ENCODE measurements at regions not wholly inside any gene's neighbourhood (a gene's known extent, or its start where the extent isn't known, plus 50 kb on each side); places are given as distances from the start of the nearest gene placed in this dataset.
A peak's percentile ranks its signal among the peaks of the same experiment; 100 is the strongest.

DNA sequence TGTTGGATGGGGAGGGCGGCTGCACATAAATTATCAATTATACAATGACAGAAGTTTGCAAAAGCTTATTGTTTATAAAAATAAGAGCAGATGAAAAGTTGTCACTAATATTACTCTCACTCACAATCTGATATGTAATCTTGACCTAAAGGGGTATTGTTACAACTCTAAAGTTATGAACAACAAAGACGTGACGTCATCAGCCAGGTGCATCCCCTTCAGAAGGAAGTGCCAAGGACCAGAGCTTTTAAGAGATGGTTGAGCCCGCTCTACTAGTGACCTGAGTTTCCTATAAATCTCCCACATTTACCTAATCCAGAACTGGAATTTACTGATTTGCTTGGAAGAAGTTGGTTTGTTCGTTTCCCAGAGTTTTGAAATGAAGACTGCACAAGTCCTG, 247.7 kb upstream of the MGMT start:
- DNase-seq = no peak
- TF ChIP-seq POLR2A (IDR thresholded peaks at IDR 0.05; ENCODE audit: low read length) (no peak), GATA1 (IDR thresholded peaks at IDR 0.05; ENCODE audit: low read depth, low read length) (no peak)

GRCh38 chr10:129222436-129222835, 244.6 kb upstream of the MGMT start:
- no peak for TF ChIP-seq GATA1 (IDR thresholded peaks at IDR 0.05; ENCODE audit: low read depth, low read length)
- DNase-seq = no peak

DNA sequence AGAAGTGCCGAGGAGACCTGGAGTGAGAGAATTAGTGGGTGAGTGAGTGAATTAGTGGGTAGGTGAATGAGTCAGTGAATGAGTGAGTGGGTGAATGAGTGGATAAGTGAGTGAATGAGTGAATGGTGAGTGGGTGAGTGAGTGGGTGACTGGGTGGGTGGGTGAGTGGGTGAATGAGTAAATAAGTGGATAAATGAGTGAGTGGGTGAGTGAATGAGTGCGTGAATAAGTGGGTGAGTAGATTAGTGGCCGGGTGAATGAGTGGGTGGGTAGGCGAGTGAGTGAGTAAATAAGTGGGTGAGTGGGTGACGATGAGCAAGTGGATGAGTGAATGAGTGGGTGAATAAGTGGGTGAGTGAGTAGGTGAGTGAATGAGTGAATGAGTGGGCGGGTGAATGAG, 243.7 kb upstream of the MGMT start:
- DNase-seq = no peak
- TF ChIP-seq GATA1 (IDR thresholded peaks at IDR 0.05; ENCODE audit: low read depth, low read length) (no peak), POLR2A (IDR thresholded peaks at IDR 0.05; ENCODE audit: low read length) (no peak)

- DNase-seq = no peak
- TF ChIP-seq POLR2A (IDR thresholded peaks at IDR 0.05; ENCODE audit: low read length) = no peak
- TF ChIP-seq GATA1 (IDR thresholded peaks at IDR 0.05; ENCODE audit: low read depth, low read length) = no peak
These were observed 243.0 kb upstream of the MGMT start for GRCh38 chr10:129224065-129224464.

- TF ChIP-seq GATA1 (IDR thresholded peaks at IDR 0.05; ENCODE audit: low read depth, low read length) (no peak), POLR2A (IDR thresholded peaks at IDR 0.05; ENCODE audit: low read length) (no peak)
- peak in 1 of 2 experiments; percentile 4 for DNase-seq
These were observed 235.2 kb upstream of the MGMT start for GRCh38 chr10:129231821-129232220.

- TF ChIP-seq GATA1 (IDR thresholded peaks at IDR 0.05; ENCODE audit: low read depth, low read length) (no peak), POLR2A (IDR thresholded peaks at IDR 0.05; ENCODE audit: low read length) (no peak)
- DNase-seq = no peak
These were observed 233.5 kb upstream of the MGMT start for GRCh38 chr10:129233351-129234148.

DNA sequence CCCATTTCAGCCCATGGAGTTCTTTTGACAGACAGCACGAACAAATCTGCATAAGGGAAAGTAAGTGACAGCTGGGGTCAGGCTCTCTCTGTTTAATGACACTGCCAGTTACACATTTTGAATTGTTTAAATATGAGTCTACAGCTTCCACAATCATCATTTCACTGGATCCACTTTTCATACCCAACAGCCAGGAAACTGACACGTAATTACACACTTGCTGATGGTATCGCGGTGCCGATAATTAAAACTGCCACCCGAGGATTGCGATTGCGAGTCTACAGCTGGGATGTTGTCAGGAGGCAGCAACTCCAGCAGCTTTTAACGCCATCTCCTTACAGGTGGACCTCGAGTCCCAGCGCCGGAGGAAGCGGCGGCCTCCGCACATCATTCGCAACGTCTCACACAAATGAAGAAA, 230.8 kb upstream of the MGMT start:
- TF ChIP-seq GATA1 (IDR thresholded peaks at IDR 0.05; ENCODE audit: low read depth, low read length) (no peak), POLR2A (IDR thresholded peaks at IDR 0.05; ENCODE audit: low read length) (no peak)
- no peak for DNase-seq

GRCh38 chr10:129241461-129241860, 225.6 kb upstream of the MGMT start:
- TF ChIP-seq GATA1 (IDR thresholded peaks at IDR 0.05; ENCODE audit: low read depth, low read length) (no peak), POLR2A (IDR thresholded peaks at IDR 0.05; ENCODE audit: low read length) (no peak)
- no peak for DNase-seq

- DNase-seq = no peak
- TF ChIP-seq GATA1 (IDR thresholded peaks at IDR 0.05; ENCODE audit: low read depth, low read length) = no peak
- no peak for TF ChIP-seq POLR2A (IDR thresholded peaks at IDR 0.05; ENCODE audit: low read length)
These were observed 222.7 kb upstream of the MGMT start for GRCh38 chr10:129244298-129244697.

GRCh38 chr10:129244757-129245156, 222.3 kb upstream of the MGMT start:
- DNase-seq = no peak
- TF ChIP-seq POLR2A (IDR thresholded peaks at IDR 0.05; ENCODE audit: low read length) (no peak), GATA1 (IDR thresholded peaks at IDR 0.05; ENCODE audit: low read depth, low read length) (no peak)

- no peak for TF ChIP-seq POLR2A (IDR thresholded peaks at IDR 0.05; ENCODE audit: low read length)
- no peak for TF ChIP-seq GATA1 (IDR thresholded peaks at IDR 0.05; ENCODE audit: low read depth, low read length)
- no peak for DNase-seq
These were observed 213.7 kb upstream of the MGMT start for GRCh38 chr10:129253161-129253864.

- no peak for DNase-seq
- TF ChIP-seq GATA1 (IDR thresholded peaks at IDR 0.05; ENCODE audit: low read depth, low read length) = no peak
- TF ChIP-seq POLR2A (IDR thresholded peaks at IDR 0.05; ENCODE audit: low read length) = no peak
These were observed 213.2 kb upstream of the MGMT start for GRCh38 chr10:129253865-129254179.

DNA sequence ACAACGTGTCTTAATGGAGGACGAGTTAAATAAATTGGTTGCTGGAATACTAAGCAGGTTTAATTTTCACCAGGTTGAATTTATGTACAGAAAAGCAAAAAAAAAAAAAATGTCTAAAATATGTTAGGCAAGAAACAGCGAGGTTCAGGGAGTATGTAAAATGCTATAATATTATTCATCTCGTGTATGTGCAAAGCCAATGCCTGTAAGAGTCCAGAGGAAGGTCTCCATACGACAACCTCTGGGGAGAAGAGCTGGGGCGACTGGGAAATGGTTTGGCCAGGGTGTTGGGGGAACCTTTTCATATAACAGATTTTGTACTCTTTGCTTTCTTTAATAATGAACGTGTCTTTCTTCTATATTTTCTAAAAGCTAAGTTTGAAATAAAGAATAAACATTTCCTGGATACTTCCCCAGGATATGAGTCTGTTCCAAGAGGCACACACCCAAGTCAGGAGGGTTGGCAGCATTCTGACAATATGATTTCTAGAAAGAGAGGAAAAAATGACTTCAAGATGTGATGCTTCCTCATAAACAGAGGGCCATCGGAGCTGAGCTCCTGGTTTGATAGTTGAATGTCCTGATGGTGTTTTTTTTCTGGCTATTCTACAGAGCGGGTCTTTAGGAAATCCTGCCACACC, 208.6 kb upstream of the MGMT start:
- DNase-seq = no peak

DNA sequence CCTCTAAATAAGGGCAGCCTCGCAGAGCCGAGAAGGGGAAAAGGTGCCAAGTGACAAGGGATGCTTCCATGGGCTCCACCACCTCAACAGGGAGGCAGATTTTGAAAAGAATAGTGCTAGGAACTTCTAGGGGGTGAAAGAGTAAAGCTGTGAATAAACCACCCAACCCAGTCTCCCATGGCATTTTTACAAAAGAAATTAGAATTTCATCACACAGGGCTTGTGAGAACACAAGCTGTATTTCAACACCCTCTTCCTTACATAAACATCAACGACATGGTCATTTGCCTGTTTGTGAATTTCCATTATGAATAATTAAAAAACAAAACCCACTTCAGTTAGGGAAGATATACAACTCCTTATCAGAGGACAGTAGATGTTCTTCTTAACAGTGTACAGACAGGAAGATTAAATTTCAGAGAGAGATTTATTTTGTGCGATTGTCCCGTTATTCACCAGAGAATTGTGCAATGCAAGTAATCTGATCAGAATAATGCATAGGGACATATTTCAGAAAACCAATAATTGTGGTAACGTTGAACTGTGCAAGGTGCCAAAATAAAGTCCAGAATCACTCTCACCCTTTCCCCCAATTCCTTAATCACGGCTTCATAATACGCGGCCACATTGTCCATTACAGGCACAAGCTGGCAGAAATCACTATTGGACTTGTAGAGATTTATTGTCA, 207.8 kb upstream of the MGMT start:
- DNase-seq = no peak
- no peak for TF ChIP-seq POLR2A (IDR thresholded peaks at IDR 0.05; ENCODE audit: low read length)
- no peak for TF ChIP-seq GATA1 (IDR thresholded peaks at IDR 0.05; ENCODE audit: low read depth, low read length)

More for the DNA sequence above, 208.6 kb upstream of the MGMT start:
- TF ChIP-seq POLR2A (IDR thresholded peaks at IDR 0.05; ENCODE audit: low read length) (no peak), GATA1 (IDR thresholded peaks at IDR 0.05; ENCODE audit: low read depth, low read length) (no peak)

Measured in erythroblast (primary cell).